C4-2B (cell line): ENCODE measurements at regions not wholly inside any gene's neighbourhood (a gene's known extent, or its start where the extent isn't known, plus 50 kb on each side); places are given as distances from the start of the nearest gene placed in this dataset.
"Not testable (repeated sequence)": the region's sequence is repeated elsewhere in the genome, so short reads cannot be mapped to it uniquely, and the experiment has no call there.

Source experiments
- H3K27ac ChIP-seq: fragments of 450-650 bp; 2 replicates; pipeline ENCODE4 v1.5.1; 2017
- TF ChIP-seq, protein P1 (sequence below): fragments of 450-650 bp; conservative IDR thresholded peaks from 2 replicates; pipeline ENCODE4 v1.5.1; 2017; ENCODE audit warnings: mild to moderate bottlenecking

DNA sequence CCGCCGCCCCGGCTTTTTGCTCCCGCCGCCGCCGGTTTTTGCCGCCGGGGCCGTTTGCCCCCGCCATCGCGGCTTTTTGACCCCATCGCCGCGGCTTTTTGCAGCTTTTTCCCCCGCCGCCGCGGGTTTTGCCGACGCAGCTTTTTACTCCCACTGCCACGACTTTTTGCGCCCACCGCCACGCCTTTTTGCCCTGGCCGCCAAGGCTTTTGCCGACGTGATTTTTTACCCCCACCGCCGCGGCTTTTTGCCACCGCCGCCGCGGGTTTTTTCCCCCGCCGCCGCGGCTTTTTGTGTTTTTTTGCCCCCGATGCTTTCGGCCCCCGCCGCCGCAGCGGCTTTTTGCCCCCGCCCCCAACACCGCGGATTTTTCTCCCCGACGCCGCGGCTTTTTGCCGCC, 5001.9 kb upstream of the OR11H1 start:
- H3K27ac ChIP-seq = not testable (repeated sequence)

DNA sequence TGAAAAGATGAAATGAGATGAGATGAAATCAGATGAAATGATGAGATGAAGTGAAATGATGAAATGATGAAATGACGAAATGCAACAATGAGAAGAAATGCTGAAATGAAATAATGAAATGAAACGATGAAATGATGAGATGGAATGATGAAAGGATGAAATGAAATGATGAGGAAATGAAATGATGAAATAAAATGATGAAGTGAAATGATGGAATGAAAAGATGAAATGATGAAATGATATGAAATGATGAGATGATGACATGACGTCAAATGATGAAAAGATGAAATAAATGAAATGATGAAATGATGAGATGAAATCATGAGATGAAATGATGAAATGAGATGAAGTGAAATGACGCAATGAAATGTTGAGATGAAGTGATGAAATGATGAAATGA, 4996.9 kb upstream of the OR11H1 start:
- not testable (repeated sequence) for H3K27ac ChIP-seq

DNA sequence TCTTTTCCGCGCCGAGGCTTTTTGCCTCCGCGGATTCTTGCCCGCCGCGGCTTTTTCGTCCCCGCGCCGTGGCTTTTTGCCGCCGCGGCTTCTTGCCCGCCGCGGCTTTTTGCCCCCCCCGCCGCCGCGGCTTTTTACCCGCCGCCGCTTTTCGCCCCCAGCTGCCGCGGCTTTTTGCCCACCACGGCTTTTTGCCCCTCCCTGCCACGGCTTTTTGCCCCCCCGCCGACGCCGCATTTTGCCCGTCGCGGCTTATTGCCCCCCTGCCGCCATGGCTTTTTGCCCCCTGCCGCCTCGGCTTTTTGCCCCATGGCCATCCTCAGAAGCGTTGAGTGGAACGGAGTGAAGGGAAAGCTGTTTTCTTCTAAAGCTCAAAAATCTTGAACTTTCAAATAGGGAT, 4955.5 kb upstream of the OR11H1 start:
- not testable (repeated sequence) for H3K27ac ChIP-seq

DNA sequence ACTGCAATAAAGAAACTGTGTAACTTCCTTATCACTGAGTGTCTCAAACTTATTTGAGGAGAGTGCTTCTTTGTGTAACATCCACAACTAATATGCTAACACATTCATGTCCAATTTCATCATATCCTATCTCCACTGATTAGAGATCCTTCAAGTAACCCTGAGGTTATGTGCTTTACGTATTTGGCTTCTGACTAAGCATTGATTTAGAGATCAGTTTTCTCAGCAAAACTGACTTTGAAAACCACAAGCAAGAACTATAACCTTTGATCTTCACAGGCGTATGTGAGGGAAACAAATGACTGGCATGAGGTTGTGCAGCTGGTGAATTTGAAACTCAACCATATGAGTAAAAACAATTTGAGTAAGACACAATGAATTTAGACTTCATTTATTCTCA, 4926.9 kb upstream of the OR11H1 start:
- H3K27ac ChIP-seq = not testable (repeated sequence)

DNA sequence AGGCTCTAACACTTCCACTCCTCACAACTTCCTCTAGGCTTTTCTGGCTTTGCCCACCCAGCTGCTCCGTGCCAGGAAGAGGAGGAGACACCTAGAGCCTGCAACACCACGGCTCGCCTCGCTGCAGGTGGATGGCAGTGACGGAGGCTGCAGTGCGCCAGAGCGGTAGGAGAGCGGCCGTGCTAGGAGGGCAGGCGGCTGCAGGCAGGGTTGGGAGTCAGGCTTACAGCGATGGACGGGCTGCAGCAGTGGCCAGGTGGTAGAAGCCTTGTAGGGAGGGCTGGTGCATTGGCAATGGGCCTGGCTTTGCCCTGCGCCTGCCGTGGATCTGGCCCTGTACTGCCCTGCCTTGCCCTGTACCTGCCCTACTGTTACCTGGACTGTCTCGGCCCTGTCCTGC, 4896.0 kb upstream of the OR11H1 start:
- not testable (repeated sequence) for H3K27ac ChIP-seq

DNA sequence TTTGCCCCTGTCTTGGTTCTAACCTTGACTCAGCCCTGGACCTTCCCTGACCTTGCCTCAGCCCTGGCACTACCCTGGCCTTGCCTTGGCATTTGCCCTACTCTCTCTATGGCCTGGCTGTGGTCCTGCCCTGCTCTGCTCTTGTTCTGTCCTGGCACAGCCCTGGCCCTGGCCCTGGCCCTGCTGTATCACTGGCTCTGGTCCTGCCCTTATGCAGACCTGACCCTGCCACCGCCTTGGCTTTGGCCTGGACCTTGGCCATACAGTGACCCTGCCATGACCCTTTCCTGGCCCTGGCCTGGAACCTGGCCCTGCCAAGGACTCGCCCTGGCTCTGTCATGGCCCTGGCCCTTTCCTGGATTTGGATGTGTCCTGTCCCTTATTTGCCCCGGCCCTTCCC, 4892.7 kb upstream of the OR11H1 start:
- not testable (repeated sequence) for H3K27ac ChIP-seq

DNA sequence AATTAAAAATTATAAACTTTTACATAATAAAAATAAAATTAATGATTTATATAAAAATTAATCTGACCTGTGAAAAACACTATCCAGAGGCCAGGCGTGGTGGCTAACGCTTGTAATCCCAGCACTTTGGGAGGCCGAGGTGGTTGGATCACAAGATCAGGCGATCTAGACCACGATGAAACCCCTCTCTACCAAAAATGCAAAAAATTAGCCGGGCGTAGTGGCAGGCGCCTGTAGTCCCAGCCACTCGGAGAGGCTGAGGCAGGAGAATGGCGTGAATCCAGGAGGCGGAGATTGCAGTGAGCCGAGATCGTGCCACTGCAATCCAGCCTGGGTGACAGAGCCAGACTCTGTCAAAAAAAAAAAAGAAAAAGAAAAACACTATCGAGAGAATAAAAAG, 4865.2 kb upstream of the OR11H1 start:
- not testable (repeated sequence) for H3K27ac ChIP-seq

DNA sequence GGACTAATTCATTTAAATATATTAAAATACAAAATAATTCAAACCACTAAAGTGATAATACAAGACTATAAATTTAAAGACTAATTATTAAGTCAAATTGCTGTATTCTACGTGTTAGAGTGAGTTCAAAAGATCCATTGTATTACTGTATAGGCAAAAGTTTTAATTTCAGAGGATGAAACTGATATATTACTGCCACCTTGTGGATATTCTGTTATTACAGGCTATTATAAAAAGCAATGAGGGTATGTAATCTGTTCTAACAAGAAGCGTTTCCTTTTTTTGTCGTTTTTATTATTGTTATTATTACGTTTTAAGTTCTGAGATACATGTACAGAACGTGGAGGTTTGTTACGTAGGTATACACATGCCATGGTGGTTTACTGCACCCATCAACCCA, 4854.9 kb upstream of the OR11H1 start:
- H3K27ac ChIP-seq = not testable (repeated sequence)
- TF ChIP-seq, protein P1, sequence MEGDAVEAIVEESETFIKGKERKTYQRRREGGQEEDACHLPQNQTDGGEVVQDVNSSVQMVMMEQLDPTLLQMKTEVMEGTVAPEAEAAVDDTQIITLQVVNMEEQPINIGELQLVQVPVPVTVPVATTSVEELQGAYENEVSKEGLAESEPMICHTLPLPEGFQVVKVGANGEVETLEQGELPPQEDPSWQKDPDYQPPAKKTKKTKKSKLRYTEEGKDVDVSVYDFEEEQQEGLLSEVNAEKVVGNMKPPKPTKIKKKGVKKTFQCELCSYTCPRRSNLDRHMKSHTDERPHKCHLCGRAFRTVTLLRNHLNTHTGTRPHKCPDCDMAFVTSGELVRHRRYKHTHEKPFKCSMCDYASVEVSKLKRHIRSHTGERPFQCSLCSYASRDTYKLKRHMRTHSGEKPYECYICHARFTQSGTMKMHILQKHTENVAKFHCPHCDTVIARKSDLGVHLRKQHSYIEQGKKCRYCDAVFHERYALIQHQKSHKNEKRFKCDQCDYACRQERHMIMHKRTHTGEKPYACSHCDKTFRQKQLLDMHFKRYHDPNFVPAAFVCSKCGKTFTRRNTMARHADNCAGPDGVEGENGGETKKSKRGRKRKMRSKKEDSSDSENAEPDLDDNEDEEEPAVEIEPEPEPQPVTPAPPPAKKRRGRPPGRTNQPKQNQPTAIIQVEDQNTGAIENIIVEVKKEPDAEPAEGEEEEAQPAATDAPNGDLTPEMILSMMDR = peak; percentile 11; the same call in 1 of the 2 replicates

DNA sequence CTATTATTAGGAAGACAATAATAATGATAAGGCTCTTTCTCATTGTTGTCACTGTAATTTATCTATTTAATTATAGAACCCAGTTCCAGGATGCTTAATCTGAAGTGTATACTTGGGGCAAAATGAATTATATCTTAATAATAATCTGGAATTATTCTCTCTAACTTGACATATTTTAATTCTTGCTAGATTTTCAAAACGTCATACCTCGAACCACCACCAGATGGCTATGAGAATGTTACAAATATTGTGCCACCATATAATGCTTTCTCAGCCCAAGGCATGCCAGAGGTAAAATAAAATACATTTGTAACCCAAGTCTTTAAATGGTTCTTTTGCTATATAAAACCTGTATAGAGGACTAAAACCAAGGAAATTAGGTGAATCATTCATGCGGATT, 4849.3 kb upstream of the OR11H1 start:
- H3K27ac ChIP-seq = not testable (repeated sequence)

DNA sequence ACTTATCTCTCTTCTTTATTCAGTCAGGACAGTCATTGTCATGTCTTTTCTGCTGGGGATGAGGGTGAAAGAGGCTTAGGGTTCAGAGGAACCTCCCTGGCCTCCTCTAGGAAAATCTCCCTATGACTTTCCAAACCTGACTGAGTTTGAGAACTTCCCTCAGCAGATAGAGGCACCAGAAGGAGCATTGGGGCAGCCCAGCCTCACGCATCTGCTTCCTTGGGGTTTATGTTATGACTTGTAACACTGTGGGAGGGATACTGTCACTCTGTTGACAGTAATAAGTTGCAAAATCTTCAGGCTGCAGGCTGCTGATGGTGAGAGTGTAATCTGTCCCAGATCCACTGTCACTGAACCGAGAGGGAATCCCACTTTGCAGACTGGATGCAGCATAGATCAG, 4842.6 kb upstream of the OR11H1 start:
- not testable (repeated sequence) for H3K27ac ChIP-seq

DNA sequence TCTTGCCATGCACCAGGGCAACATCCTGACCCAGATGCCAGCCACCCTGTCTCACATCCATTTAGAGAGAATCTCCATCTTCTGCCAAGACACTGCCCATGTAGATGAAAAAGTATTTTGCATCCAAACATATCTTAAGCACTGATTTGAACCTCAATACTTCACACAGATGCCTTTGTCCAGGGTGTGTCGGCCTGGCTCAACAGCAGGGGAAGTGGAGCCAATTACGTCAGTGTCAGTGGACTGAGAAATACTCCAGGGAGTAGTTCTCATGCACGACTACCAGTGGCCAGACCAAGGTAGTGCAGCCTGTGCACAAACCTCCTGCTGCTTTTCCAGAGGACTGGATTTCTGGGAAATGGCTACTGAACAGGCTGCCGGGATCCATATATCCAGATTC, 4840.7 kb upstream of the OR11H1 start:
- H3K27ac ChIP-seq = not testable (repeated sequence)
- TF ChIP-seq, protein P1 = peak; percentile 18

DNA sequence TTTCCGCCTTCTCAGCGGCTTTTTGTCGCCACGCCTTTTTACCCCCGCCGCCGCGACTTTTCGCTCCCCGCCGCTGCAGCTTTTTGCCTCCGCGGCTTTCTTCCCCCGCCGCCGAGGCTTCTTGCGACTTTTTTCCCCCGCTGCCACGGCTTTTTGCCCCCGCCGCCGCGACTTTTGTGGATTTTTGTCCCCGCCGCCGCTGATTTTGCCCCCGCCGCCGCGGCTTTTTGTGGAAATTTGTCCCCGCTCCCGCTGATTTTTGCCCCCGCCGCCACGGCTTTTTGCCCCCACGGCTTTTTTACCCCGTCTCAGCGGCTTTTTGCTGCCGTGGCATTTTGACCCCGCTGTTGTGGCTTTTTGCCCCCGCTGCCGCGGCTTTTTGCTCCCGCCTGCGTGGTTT, 4829.2 kb upstream of the OR11H1 start:
- H3K27ac ChIP-seq = not testable (repeated sequence)

DNA sequence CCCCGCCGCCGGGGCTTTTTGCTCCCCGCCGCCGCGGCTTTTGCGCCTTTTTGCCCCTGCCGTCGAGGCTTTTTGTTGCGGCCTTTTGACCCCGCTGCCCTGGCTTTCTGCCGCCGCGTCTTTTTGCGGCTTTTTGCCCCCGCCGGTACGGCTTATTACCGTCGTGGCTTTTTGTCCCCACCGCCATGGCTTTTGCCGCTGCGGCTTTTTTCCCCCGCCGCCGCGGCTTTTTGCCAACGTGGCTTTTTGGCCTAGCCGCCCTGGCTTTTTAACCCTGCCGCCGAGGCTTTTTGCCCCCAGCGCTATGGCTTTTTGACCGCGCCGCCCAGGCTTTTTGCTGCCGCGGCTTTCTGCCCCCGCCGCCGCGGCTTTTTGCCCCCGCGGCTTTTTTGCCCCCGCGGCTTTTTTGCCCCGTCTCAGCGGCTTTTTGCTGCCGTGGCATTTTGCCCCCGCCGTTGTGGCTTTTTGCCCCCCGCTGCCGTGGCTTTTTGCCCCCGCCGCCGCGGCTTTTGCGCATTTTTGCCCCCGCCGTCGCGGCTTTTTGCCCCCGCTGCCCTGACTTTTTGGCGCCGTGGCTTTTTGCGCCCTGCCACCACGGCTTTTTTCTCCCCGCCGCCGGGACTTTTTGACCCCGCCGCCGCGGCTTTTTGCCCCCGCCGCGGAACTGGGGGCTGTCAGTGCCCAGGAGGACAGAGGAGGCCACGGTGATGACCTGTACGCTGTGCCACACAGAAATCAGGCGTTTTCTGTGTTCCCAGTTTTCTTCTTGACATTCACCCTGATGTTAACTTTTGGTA, 4828.5 kb upstream of the OR11H1 start:
- not testable (repeated sequence) for H3K27ac ChIP-seq

DNA sequence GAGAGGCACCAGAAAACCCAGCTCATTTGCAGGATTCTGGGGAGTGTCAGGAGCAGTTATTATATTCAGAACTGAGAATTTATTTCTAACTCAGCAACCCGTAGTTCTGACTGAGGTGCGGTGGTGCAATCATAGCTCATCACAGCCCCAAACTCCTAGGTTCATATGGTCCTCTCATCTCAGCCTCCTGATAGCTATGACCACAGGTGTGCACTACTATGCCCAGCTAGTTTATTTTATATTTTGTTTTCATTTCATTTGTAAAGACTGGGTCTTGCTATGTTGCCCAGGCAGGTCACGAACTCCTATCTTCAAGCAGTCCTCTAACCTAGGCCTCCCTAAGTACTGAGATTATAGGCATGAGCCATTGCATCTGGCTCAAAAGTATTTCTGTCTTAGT, 4819.8 kb upstream of the OR11H1 start:
- not testable (repeated sequence) for H3K27ac ChIP-seq

DNA sequence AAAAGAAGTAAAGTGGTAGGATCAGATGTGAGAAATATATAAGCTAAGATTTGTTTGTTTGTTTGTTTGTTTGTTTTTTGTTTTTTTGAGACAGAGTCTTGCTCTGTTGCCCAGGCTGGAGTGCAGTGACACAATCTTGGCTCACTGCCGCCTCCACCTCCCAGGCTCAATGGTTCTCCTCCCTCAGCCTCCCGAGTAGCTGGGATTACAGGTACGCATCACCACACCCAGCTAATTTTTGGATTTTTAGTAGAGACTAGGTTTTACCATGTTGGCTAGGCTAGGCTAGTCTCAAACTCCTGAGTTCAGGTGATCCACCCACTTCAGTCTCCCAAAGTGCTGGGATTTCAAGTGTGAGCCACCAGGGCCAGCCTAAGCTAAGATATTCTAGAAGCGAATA, 4817.1 kb upstream of the OR11H1 start:
- H3K27ac ChIP-seq = not testable (repeated sequence)

DNA sequence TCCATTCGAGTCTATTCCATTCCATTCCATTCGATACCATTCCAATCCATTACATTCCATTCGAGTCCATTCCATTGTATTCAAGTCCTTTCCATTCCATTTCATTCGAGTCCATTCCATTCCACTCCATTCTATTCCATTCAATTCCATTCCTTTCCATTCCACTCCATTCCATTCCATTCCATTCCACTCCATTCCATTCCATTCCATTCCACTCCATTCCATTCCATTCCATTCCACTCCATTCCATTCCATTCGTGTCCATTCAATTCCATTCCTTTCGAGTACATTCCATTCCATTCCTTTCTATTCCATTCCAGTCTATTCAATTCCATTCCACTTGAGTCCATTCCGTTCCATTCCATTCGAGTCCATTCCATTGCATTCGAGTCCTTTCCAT, 4805.2 kb upstream of the OR11H1 start:
- not testable (repeated sequence) for H3K27ac ChIP-seq

DNA sequence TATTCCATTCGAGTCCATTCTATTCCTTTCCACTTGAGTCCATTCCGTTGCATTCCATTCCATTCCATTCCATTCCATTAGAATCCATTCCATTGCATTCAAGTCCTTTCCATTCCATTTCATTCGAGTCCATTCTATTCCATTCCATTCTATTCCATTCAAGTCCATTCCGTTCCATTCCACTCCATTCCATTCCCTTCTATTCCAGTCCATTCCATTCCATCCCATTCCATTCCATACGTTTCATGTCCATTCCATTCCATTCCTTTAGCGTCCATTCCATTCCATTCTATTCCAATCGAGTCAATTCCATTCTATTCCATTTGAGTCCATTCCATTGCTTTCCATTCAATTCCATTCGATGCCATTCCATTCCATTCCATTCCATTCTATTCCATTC, 4804.0 kb upstream of the OR11H1 start:
- not testable (repeated sequence) for H3K27ac ChIP-seq
